Trophoblast cell (in vitro differentiated cells and primary cell): ENCODE measurements at regions not wholly inside any gene's neighbourhood (a gene's known extent, or its start where the extent isn't known, plus 50 kb on each side); places are given as distances from the start of the nearest gene placed in this dataset.
"Not testable (repeated sequence)": the region's sequence is repeated elsewhere in the genome, so short reads cannot be mapped to it uniquely, and the experiment has no call there.

Experiments
- DNase-seq, 2 donors: peaks; one replicate each; pipeline ENCODE4 v3.0.0-alpha.2; 2016
- H2AFZ ChIP-seq: 2 replicates; pipeline ENCODE4 v1.6.1; 2013; ENCODE audit warnings: low read length, moderate library complexity, mild to moderate bottlenecking; ENCODE audit not compliant: insufficient read depth, poor library complexity
- H2AK5ac ChIP-seq: 2 replicates; pipeline ENCODE4 v1.6.1; 2013; ENCODE audit warnings: mild to moderate bottlenecking, low read length
- H2BK120ac ChIP-seq: 2 replicates; pipeline ENCODE4 v1.6.1; 2013; ENCODE audit warnings: low read length, mild to moderate bottlenecking, moderate library complexity; ENCODE audit not compliant: insufficient read depth, poor library complexity
- H2BK12ac ChIP-seq: 2 replicates; pipeline ENCODE4 v1.6.1; 2013; ENCODE audit warnings: mild to moderate bottlenecking, low read length, moderate library complexity
- H2BK5ac ChIP-seq: 2 replicates; pipeline ENCODE4 v1.6.1; 2013; ENCODE audit warnings: low read length, low read depth, moderate library complexity, mild to moderate bottlenecking; ENCODE audit not compliant: poor library complexity
- H3K14ac ChIP-seq: 2 replicates; pipeline ENCODE4 v1.6.1; 2013; ENCODE audit warnings: mild to moderate bottlenecking, low read length
- H3K18ac ChIP-seq: 2 replicates; pipeline ENCODE4 v1.6.1; 2013; ENCODE audit warnings: mild to moderate bottlenecking, low read length
- H3K23ac ChIP-seq: 2 replicates; pipeline ENCODE4 v1.6.1; 2013; ENCODE audit warnings: low read length
- H3K27ac ChIP-seq: 2 replicates; pipeline ENCODE4 v1.5.1; 2013; ENCODE audit warnings: low read depth, mild to moderate bottlenecking, inconsistent platforms, low read length, moderate library complexity
- H3K27me3 ChIP-seq: 2 replicates; pipeline ENCODE4 v1.6.1; 2013; ENCODE audit warnings: inconsistent platforms, mild to moderate bottlenecking, low read length, moderate library complexity; ENCODE audit not compliant: insufficient read depth
- H3K36me3 ChIP-seq, 2 experiments: 1 replicate in 1 of 2; 2 replicates in 1 of 2; pipeline ENCODE4 v1.6.1; 2013; ENCODE audit warnings: low read length in 2 of 2, mild to moderate bottlenecking in 2 of 2, moderate library complexity in 1 of 2; ENCODE audit not compliant: insufficient read depth in 2 of 2, control insufficient read depth in 1 of 2
- H3K4ac ChIP-seq: 2 replicates; pipeline ENCODE4 v1.6.1; 2013; ENCODE audit warnings: low read depth, mild to moderate bottlenecking, low read length, moderate library complexity
- H3K4me1 ChIP-seq, 2 experiments: 1 replicate in 1 of 2; 2 replicates in 1 of 2; pipeline ENCODE4 v1.6.1; 2013; ENCODE audit warnings: low read length in 2 of 2, mild to moderate bottlenecking in 2 of 2, moderate library complexity in 1 of 2; ENCODE audit not compliant: insufficient read depth in 2 of 2, control insufficient read depth in 1 of 2
- H3K4me2 ChIP-seq: 2 replicates; pipeline ENCODE4 v1.6.1; 2013; ENCODE audit warnings: inconsistent platforms, mild to moderate bottlenecking, low read length, moderate library complexity
- H3K4me3 ChIP-seq: 2 replicates; pipeline ENCODE4 v1.5.1; 2013; ENCODE audit warnings: mild to moderate bottlenecking, low read depth, low read length, inconsistent platforms
- H3K79me1 ChIP-seq: one replicate; pipeline ENCODE4 v1.6.1; 2013; ENCODE audit warnings: low read length
- H3K79me2 ChIP-seq: 2 replicates; pipeline ENCODE4 v1.6.1; 2013; ENCODE audit warnings: low read length, mild to moderate bottlenecking; ENCODE audit not compliant: control insufficient read depth, insufficient read depth, poor library complexity
- H3K9ac ChIP-seq: 2 replicates; pipeline ENCODE4 v1.6.1; 2013; ENCODE audit warnings: mild to moderate bottlenecking, low read length
- H3K9me3 ChIP-seq: 2 replicates; pipeline ENCODE4 v1.6.1; 2013; ENCODE audit warnings: low read depth, mild to moderate bottlenecking, control low read depth, inconsistent platforms, low read length; ENCODE audit not compliant: insufficient read depth
- H4K12ac ChIP-seq: 2 replicates; pipeline ENCODE4 v1.6.1; 2013; ENCODE audit warnings: low read depth, mild to moderate bottlenecking, low read length, moderate library complexity
- H4K8ac ChIP-seq: 2 replicates; pipeline ENCODE4 v1.6.1; 2013; ENCODE audit warnings: low read depth, mild to moderate bottlenecking, low read length, moderate library complexity
- H4K91ac ChIP-seq: one replicate; pipeline ENCODE4 v1.6.1; 2013; ENCODE audit warnings: low read depth, mild to moderate bottlenecking, low read length, moderate library complexity
- WGBS: extraction: QIAGEN DNeasy Blood & Tissue Kit; methylation state at CpG from one replicate; pipeline ENCODE4 v1.1.7; 2013; ENCODE audit warnings: missing lambda C conversion rate; ENCODE audit not compliant: insufficient read length, insufficient coverage; ENCODE audit errors: extremely low coverage; 5-methylcytosine and 5-hydroxymethylcytosine counted together

GRCh38 chr7:57060506-57060905 is 71.7 kb downstream of the ZNF479 start:
- H3K79me1 ChIP-seq, H3K4me3 ChIP-seq, H2AK5ac ChIP-seq, H3K23ac ChIP-seq, H2BK5ac ChIP-seq, H3K36me3 ChIP-seq, H3K9me3 ChIP-seq, H3K4me2 ChIP-seq, H2BK120ac ChIP-seq, H3K27me3 ChIP-seq, H4K12ac ChIP-seq, H3K9ac ChIP-seq, H3K79me2 ChIP-seq, DNase-seq, H3K4me1 ChIP-seq, H2BK12ac ChIP-seq, H3K4ac ChIP-seq, H4K91ac ChIP-seq, H3K27ac ChIP-seq, H2AFZ ChIP-seq, H4K8ac ChIP-seq, H3K14ac ChIP-seq, H3K18ac ChIP-seq: not testable (repeated sequence)
- WGBS: no CpG with 5 or more reads among the region's 15 CpGs

- not testable (repeated sequence) for H2AK5ac ChIP-seq, H2AFZ ChIP-seq, H3K4me1 ChIP-seq, H3K27ac ChIP-seq, H3K79me2 ChIP-seq, H3K23ac ChIP-seq, H3K27me3 ChIP-seq, H4K91ac ChIP-seq, H3K4me2 ChIP-seq, H3K9me3 ChIP-seq, H3K18ac ChIP-seq, H2BK5ac ChIP-seq, H3K79me1 ChIP-seq, H2BK120ac ChIP-seq, H3K9ac ChIP-seq, H3K4ac ChIP-seq, DNase-seq, H3K14ac ChIP-seq, H3K36me3 ChIP-seq, H3K4me3 ChIP-seq, H2BK12ac ChIP-seq, H4K8ac ChIP-seq, H4K12ac ChIP-seq
- no CpG with 5 or more reads among the region's 19 CpGs for WGBS
Observed at GRCh38 chr7:57016341-57016740, 115.9 kb downstream of the ZNF479 start.

- H3K4me3 ChIP-seq, H2AFZ ChIP-seq, H3K4me2 ChIP-seq, H3K79me2 ChIP-seq, H2BK120ac ChIP-seq, H4K12ac ChIP-seq, H2BK12ac ChIP-seq, H2BK5ac ChIP-seq, H3K18ac ChIP-seq, H3K79me1 ChIP-seq, H4K8ac ChIP-seq, H3K9me3 ChIP-seq, H3K4me1 ChIP-seq, H4K91ac ChIP-seq, H3K27me3 ChIP-seq, H3K4ac ChIP-seq, H3K27ac ChIP-seq, DNase-seq, H2AK5ac ChIP-seq, H3K14ac ChIP-seq, H3K36me3 ChIP-seq, H3K9ac ChIP-seq, H3K23ac ChIP-seq: not testable (repeated sequence)
- WGBS: no CpG with 5 or more reads among the region's 11 CpGs
Observed at GRCh38 chr7:57013707-57014106, 118.5 kb downstream of the ZNF479 start.

GRCh38 chr7:57012907-57013306 is 119.3 kb downstream of the ZNF479 start:
- H2AFZ ChIP-seq, H3K14ac ChIP-seq, H3K9ac ChIP-seq, H2AK5ac ChIP-seq, H2BK120ac ChIP-seq, H3K9me3 ChIP-seq, H3K27ac ChIP-seq, H3K27me3 ChIP-seq, DNase-seq, H3K36me3 ChIP-seq, H4K12ac ChIP-seq, H3K4me2 ChIP-seq, H3K79me2 ChIP-seq, H3K23ac ChIP-seq, H3K79me1 ChIP-seq, H4K8ac ChIP-seq, H2BK12ac ChIP-seq, H3K4ac ChIP-seq, H2BK5ac ChIP-seq, H3K4me3 ChIP-seq, H3K4me1 ChIP-seq, H3K18ac ChIP-seq, H4K91ac ChIP-seq: not testable (repeated sequence)
- WGBS: no CpG with 5 or more reads among the region's 19 CpGs
